GM18505 (cell line): ENCODE measurements at regions not wholly inside any gene's neighbourhood (a gene's known extent, or its start where the extent isn't known, plus 50 kb on each side); places are given as distances from the start of the nearest gene placed in this dataset.

ENCODE experiments used
- ATAC-seq: cut with Tn5 transposase; IDR thresholded peaks from one replicate; pipeline ENCODE4 v1.9.1; 2021; ENCODE audit not compliant: unreplicated experiment
- POLR2A ChIP-seq: IDR thresholded peaks from 4 replicates; pipeline ENCODE4 v1.6.1; 2011; ENCODE audit warnings: borderline replicate concordance; ENCODE audit not compliant: insufficient read depth, insufficient read length; ENCODE audit errors: extremely low read depth

GRCh38 chr5:56506211-56506965, 273.3 kb upstream of the ANKRD55 start:
- no peak for ATAC-seq
- TF ChIP-seq POLR2A: no peak

- no peak for TF ChIP-seq POLR2A
- no peak for ATAC-seq
These were observed 270.8 kb upstream of the ANKRD55 start for GRCh38 chr5:56503929-56504328.

- TF ChIP-seq POLR2A: no peak
- ATAC-seq: no peak
These were observed 268.8 kb upstream of the ANKRD55 start for GRCh38 chr5:56501781-56502557.

GRCh38 chr5:56499901-56500300, 266.8 kb upstream of the ANKRD55 start:
- TF ChIP-seq POLR2A: no peak
- no peak for ATAC-seq

- no peak for TF ChIP-seq POLR2A
- ATAC-seq: no peak
These were observed 266.4 kb upstream of the ANKRD55 start for GRCh38 chr5:56499491-56499890.

GRCh38 chr5:56498759-56499395, 265.7 kb upstream of the ANKRD55 start:
- no peak for TF ChIP-seq POLR2A
- no peak for ATAC-seq

- no peak for TF ChIP-seq POLR2A
- no peak for ATAC-seq
These were observed 263.5 kb upstream of the ANKRD55 start for GRCh38 chr5:56496581-56497063.

- ATAC-seq: no peak
- no peak for TF ChIP-seq POLR2A
These were observed 261.2 kb upstream of the ANKRD55 start for GRCh38 chr5:56494300-56494731.

- no peak for TF ChIP-seq POLR2A
- ATAC-seq: no peak
These were observed 260.6 kb upstream of the ANKRD55 start for GRCh38 chr5:56493766-56494165.

GRCh38 chr5:56493308-56493707, 260.2 kb upstream of the ANKRD55 start:
- ATAC-seq: no peak
- no peak for TF ChIP-seq POLR2A

GRCh38 chr5:56492812-56493211, 259.7 kb upstream of the ANKRD55 start:
- no peak for ATAC-seq
- no peak for TF ChIP-seq POLR2A

GRCh38 chr5:56490971-56491468, 257.9 kb upstream of the ANKRD55 start:
- no peak for TF ChIP-seq POLR2A
- no peak for ATAC-seq

- TF ChIP-seq POLR2A: no peak
- no peak for ATAC-seq
These were observed 256.1 kb upstream of the ANKRD55 start for GRCh38 chr5:56489272-56489671.
